ENCODE measurements at regions not wholly inside any gene's neighbourhood (a gene's known extent, or its start where the extent isn't known, plus 50 kb on each side); places are given as distances from the start of the nearest gene placed in this dataset.

GRCh38 chr3:168514252-168514651 lies 418.5 kb upstream of the GOLIM4 start:
- DNase-seq = no peak

GRCh38 chr3:168512802-168513201 lies 417.1 kb upstream of the GOLIM4 start:
- no peak for DNase-seq

- no peak for DNase-seq
Measured at GRCh38 chr3:168511428-168512014, 415.8 kb upstream of the GOLIM4 start.

- no peak for DNase-seq
Measured at GRCh38 chr3:168506589-168506988, 410.9 kb upstream of the GOLIM4 start.

GRCh38 chr3:168501570-168501969 lies 405.8 kb upstream of the GOLIM4 start:
- DNase-seq = no peak

GRCh38 chr3:168498194-168498593 lies 402.5 kb upstream of the GOLIM4 start:
- DNase-seq = no peak

GRCh38 chr3:168497741-168498140 lies 402.0 kb upstream of the GOLIM4 start:
- no peak for DNase-seq

GRCh38 chr3:168497183-168497582 lies 401.5 kb upstream of the GOLIM4 start:
- no peak for DNase-seq

GRCh38 chr3:168495932-168496331 lies 400.2 kb upstream of the GOLIM4 start:
- no peak for DNase-seq

GRCh38 chr3:168495270-168495669 lies 399.5 kb upstream of the GOLIM4 start:
- DNase-seq = no peak

GRCh38 chr3:168493412-168494205 lies 397.9 kb upstream of the GOLIM4 start:
- DNase-seq = no peak

GRCh38 chr3:168490981-168491380 lies 395.3 kb upstream of the GOLIM4 start:
- no peak for DNase-seq

GRCh38 chr3:168489301-168489700 lies 393.6 kb upstream of the GOLIM4 start:
- no peak for DNase-seq

GRCh38 chr3:168485936-168486335 lies 390.2 kb upstream of the GOLIM4 start:
- DNase-seq = no peak

GRCh38 chr3:168476360-168476980 lies 380.7 kb upstream of the GOLIM4 start:
- no peak for DNase-seq

GRCh38 chr3:168475704-168476103 lies 380.0 kb upstream of the GOLIM4 start:
- no peak for DNase-seq

- no peak for DNase-seq
Measured at GRCh38 chr3:168473334-168473890, 377.7 kb upstream of the GOLIM4 start.

- DNase-seq = no peak
Measured at GRCh38 chr3:168472783-168473182, 377.1 kb upstream of the GOLIM4 start.

GRCh38 chr3:168470380-168470779 lies 374.7 kb upstream of the GOLIM4 start:
- no peak for DNase-seq

GRCh38 chr3:168469436-168469835 lies 373.7 kb upstream of the GOLIM4 start:
- no peak for DNase-seq

GRCh38 chr3:168467115-168467714 lies 371.5 kb upstream of the GOLIM4 start:
- DNase-seq = peak; percentile 28

GRCh38 chr3:168461793-168462192 lies 366.1 kb upstream of the GOLIM4 start:
- DNase-seq = no peak
